ENCODE measurements at regions not wholly inside any gene's neighbourhood (a gene's known extent, or its start where the extent isn't known, plus 50 kb on each side); places are given as distances from the start of the nearest gene placed in this dataset.

DNA sequence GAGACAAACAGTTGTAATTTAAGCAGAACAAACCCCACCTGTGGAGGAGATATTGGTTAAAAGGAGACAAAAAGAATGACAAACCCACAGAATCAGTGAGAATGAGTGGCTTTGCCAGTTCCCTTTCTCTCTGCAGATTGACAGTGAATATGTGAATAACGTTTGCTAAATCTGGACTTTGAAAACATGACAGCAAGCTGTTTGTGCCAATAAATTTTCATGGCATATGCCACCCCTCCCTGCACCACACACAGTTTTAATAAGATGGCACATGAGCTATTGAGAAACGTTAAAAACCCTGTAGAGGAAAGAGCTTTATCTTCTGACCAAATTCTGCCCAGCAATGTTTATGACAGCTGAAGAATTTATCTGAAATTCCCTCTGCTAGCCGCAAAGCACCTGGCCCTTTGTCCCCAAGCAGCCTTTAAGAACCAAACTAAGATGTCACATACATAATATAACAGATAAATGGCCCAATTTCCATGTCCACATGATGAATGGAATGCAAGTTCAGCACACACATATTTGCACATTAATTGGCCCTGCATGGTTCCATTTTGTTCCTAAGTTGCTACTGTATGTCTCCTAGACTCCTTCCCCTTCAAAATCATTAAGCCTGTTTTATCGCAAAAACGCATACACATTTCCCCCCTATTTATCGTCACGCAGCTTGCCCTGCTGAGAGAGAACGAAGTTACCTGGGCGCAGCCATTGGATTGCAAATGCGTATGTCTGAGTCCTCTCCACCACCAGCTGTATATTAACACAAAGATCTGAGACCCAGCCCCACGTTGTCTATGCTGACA is 773.5 kb upstream of the EEF2KMT start:
- no peak for DNase-seq (ENCODE audit: low read depth in 1 of 2, low spot score in 1 of 2)

DNA sequence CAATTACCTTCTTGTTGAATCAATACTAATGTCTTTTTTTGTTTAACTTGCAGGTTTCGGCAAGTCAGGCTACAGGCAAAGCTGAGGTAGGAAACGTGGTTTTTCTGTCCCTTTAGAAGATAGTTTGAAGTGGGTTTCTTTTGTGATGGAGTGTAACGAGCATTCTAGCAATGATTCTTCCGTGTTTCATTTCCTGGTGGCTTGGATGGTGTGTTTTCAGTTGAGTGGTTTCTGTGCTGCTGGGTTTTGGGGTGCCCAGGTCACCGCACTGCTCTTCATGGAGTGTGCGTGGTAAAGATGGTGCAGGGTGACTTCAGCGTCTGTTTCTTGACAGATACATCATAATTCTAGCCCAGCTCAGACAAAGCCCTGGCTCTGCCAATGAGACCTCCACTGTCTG is 769.7 kb upstream of the EEF2KMT start:
- DNase-seq (ENCODE audit: low read depth in 1 of 2, low spot score in 1 of 2): no peak

- no peak for DNase-seq (ENCODE audit: low read depth in 1 of 2, low spot score in 1 of 2)
These were observed 767.6 kb upstream of the EEF2KMT start for GRCh38 chr16:5865236-5865635.

- DNase-seq (ENCODE audit: low read depth in 1 of 2, low spot score in 1 of 2): no peak
These were observed 765.5 kb upstream of the EEF2KMT start for GRCh38 chr16:5863071-5863606.

DNA sequence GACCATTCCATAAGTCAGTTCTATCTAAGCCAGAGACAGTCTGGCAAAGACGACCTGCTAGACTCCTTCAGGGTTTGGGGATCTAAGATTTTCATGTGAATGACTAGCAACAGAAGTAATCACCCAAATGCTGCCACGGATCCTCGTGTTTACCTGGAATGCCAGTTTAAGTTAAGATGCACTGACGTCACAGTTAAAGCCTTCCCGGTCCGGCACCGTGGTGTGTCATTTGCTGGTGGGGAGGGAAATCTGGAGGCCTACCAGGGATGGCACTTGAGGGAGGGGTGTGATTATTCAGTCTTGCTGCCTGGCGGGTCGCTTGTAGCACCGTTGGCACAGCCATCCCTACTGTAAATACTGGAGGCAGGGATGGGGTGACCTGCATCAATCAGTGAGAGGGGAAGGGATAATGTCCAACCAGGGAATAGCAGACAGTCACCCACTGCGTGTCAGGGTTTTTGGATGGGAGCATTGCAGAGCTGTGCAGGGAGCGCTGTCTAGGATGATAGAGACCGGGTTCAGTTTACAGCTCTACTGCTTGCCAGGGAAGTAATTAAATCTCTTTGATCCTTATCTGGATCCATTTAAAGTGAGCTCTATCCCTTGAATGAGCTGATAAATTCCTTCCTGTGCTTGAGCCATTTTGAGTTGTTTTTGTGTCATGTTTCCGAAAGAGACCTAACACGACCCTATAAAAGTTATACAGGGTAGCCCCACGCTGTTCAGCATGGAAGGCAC is 764.7 kb upstream of the EEF2KMT start:
- no peak for DNase-seq (ENCODE audit: low read depth in 1 of 2, low spot score in 1 of 2)

GRCh38 chr16:5861241-5861640 is 763.6 kb upstream of the EEF2KMT start:
- DNase-seq (ENCODE audit: low read depth in 1 of 2, low spot score in 1 of 2): no peak

DNA sequence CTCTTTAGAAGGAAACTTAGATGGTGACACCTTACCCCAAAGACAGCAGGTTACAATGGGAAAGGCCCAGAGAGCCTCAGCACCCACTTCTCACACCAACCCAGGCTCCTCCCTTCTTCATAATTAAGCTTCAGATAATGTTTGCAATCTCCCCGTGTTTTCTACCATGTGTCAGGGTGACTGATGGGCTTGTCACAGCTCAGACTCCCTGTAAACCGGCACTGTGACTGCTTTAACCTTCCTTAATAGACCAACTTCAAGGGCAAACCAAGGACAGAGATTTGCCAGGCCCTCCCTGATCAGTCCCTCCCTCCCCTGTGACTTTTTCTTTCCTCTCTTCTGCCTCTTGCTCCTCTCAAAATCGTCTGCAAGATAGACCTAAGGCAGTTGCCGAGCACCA is 760.6 kb upstream of the EEF2KMT start:
- DNase-seq (ENCODE audit: low read depth in 1 of 2, low spot score in 1 of 2): no peak

- no peak for DNase-seq (ENCODE audit: low read depth in 1 of 2, low spot score in 1 of 2)
These were observed 756.4 kb upstream of the EEF2KMT start for GRCh38 chr16:5854027-5854426.

DNA sequence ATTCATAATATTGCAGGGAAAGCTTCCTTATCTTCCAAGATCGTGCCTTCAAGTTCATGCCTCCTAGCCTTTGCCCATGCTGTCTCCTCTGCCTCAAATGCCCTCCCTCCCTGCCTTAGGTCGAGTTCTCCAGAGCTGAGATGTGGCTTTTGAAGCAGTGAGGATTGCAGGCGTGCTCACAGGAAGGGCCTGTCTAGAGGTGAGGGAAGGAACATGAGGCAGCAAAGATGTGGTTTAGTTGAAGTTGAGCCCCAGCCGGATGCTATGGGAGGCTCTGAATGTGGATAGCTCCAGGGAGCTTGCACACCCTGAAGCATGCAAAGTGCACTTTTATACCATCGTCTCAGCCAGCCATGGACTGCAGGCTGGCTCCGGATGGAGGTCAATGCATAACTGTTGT is 754.6 kb upstream of the EEF2KMT start:
- no peak for DNase-seq (ENCODE audit: low read depth in 1 of 2, low spot score in 1 of 2)

DNA sequence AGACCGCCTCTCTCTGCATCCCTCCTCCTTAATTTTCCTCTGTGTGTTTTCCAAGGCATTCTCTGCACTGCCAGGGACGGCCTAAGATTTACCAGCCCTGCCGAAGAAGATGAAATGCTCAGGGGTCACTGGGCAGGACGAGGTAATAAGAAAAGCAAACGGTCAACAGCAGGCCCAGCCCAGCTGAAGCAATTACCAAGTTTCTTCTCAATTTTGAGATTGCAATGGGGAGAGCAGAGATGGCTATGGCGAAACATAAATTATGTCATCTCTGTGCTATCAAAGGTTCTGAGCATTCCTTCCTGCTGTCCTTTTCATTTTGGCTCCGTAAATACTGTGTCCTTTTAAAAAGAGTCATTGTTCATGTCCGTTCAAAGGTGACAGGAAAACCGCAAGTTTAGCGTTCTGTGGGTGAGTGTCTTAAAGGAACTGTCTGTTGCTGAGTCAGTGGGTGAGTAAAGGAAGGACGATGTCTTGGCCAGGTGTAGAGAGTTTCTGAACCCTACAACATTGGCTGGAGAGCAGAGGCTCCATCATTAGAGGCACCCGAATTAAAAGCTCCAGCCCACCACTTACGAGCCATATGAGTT is 753.9 kb upstream of the EEF2KMT start:
- DNase-seq (ENCODE audit: low read depth in 1 of 2, low spot score in 1 of 2): no peak

GRCh38 chr16:5850632-5851392 is 753.2 kb upstream of the EEF2KMT start:
- no peak for DNase-seq (ENCODE audit: low read depth in 1 of 2, low spot score in 1 of 2)

DNA sequence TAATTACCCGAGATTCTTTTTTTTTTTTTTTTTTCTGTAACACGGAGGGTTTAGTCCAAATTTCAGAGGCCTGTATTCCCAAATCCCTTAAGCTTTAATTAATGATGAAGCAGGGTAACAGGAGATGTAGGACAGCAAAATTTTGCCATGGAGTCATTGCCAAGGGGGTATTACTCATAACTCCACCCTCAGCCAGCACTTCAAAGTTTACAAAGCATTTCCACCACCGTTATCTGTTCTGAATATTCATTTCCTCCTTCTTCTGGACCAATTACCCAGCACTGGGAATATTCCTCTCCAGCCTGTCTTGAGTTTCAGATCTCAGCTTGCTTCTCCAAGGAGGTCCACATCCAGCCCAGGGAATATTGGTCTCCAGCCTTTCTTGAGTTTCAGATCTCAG is 747.5 kb upstream of the EEF2KMT start:
- DNase-seq (ENCODE audit: low read depth in 1 of 2, low spot score in 1 of 2): no peak

DNA sequence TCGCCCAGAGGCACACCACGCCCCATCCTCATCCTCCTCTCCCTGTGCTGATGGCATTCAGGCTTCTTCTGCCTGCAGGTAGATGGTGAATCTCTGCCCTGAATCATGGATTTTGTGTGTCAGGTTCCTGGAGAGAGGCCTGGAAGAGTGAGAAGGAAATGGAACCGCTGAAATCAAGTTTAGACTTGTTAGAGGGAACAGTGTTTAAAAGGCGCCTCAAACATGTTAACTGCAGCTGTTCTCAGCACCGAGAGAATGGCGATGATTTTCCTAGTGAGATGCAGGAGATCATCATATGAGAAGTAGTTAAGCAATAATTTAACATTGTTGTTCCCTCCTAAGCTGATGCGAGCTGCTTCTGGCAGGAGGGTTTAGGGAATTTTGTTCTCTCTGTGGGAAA is 744.4 kb upstream of the EEF2KMT start:
- DNase-seq (ENCODE audit: low read depth in 1 of 2, low spot score in 1 of 2): no peak

GRCh38 chr16:5838725-5839124 is 741.1 kb upstream of the EEF2KMT start:
- DNase-seq (ENCODE audit: low read depth in 1 of 2, low spot score in 1 of 2): no peak

GRCh38 chr16:5838071-5838470 is 740.5 kb upstream of the EEF2KMT start:
- DNase-seq (ENCODE audit: low read depth in 1 of 2, low spot score in 1 of 2): no peak

GRCh38 chr16:5837007-5837670 is 739.5 kb upstream of the EEF2KMT start:
- no peak for DNase-seq (ENCODE audit: low read depth in 1 of 2, low spot score in 1 of 2)

- no peak for DNase-seq (ENCODE audit: low read depth in 1 of 2, low spot score in 1 of 2)
These were observed 738.3 kb upstream of the EEF2KMT start for GRCh38 chr16:5835876-5836275.

GRCh38 chr16:5826332-5826731 is 728.7 kb upstream of the EEF2KMT start:
- no peak for DNase-seq (ENCODE audit: low read depth in 1 of 2, low spot score in 1 of 2)

DNA sequence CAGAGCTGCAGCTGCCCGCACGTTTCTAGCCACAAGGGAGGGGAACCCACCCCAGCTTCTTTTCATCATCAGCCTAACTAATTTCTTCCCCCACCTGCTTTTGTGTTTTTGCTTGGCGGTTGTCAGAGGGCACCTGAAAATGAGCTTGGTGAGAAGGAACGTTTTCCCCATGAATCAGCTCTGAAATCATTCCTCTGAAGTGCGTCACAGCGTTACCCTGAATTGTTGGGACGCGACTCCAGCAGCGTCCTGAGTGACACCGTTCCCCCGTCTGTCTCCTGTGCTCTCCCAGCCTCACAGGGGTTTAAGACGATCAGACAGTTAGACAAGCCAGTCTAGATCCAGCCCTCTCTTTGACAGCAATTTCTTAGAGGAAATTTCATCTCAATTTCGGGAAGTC is 722.9 kb upstream of the EEF2KMT start:
- no peak for DNase-seq (ENCODE audit: low read depth in 1 of 2, low spot score in 1 of 2)

- no peak for DNase-seq (ENCODE audit: low read depth in 1 of 2, low spot score in 1 of 2)
These were observed 718.1 kb upstream of the EEF2KMT start for GRCh38 chr16:5815570-5816237.

Data from activated T-helper 1 cell treated with anti-CD3 and anti-CD28 coated beads, Interleukin-2, amount 50 U/mL, for 16 hours (primary cell).